Thyroid gland (tissue), 4 donors: ENCODE measurements at regions not wholly inside any gene's neighbourhood (a gene's known extent, or its start where the extent isn't known, plus 50 kb on each side); places are given as distances from the start of the nearest gene placed in this dataset.

Experiments used
- CTCF ChIP-seq, 6 experiments: fragments of 200-600 bp in 3 of 6; fragments of 450-650 bp in 3 of 6; sonication (generic) in 3 of 6; IDR thresholded peaks; one replicate each; pipeline ENCODE4 v1.5.1; 2016 to 2019; ENCODE audit warnings: antibody characterized with exemption in 6 of 6, mild to moderate bottlenecking in 2 of 6, inconsistent platforms in 1 of 6, moderate library complexity in 1 of 6
- POLR2A ChIP-seq, 2 donors: fragments of 450-650 bp; IDR thresholded peaks; one replicate each; pipeline ENCODE4 v1.6.1; 2017; ENCODE audit warnings: antibody characterized with exemption in 2 of 2, mild to moderate bottlenecking in 2 of 2, moderate library complexity in 1 of 2

GRCh38 chr14:62144863-62145262, 382.6 kb downstream of the SNAPC1 start:
- TF ChIP-seq CTCF (IDR thresholded peaks at IDR 0.05) (no peak), POLR2A (IDR thresholded peaks at IDR 0.05) (no peak)
